ENCODE measurements at regions not wholly inside any gene's neighbourhood (a gene's known extent, or its start where the extent isn't known, plus 50 kb on each side); places are given as distances from the start of the nearest gene placed in this dataset.
"Not testable (repeated sequence)": the region's sequence is repeated elsewhere in the genome, so short reads cannot be mapped to it uniquely, and the experiment has no call there.

DNA sequence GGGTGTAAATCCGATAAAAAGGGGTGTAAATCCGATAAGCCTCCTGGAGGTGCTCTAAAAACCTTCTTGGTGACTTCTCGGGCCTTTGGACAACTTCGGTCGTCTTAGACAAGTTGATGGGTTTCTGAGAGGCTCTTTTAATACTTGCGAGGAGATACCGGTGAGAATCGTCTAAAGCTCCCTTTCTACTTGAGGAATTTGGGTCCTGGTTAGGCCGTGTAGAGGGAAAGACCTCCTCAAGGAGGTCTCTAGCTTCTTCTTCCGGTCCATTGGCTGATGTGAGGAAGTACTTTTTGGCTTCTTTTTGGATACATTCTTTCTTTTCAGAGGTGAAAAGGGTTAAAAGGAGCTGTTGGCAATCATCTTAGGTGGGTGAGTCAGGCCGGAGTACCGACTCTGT lies 128.5 kb downstream of the ART5 start:
- DNase-seq = not testable (repeated sequence)

DNA sequence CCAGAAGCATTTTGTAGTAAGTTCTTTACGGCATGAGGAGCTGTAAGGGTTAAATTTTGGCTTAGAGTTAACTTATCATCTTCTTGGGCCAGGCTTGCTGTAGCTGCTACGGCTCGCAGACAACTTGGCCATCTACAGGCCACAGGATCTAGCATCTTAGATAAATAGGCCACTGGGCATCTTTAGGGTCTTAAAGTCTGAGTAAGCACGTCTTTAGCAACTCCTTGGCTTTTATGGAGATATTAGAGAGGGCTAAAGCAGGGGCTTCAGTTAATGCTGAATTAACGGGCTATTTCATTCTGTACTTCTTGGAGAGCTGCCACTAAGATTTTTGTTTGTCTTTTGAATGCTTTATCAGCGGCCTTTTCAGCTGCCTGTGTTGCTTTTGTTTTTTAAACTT lies 129.0 kb downstream of the ART5 start:
- not testable (repeated sequence) for DNase-seq

- not testable (repeated sequence) for DNase-seq
These were observed 129.6 kb downstream of the ART5 start for GRCh38 chr11:3512133-3512703.

- not testable (repeated sequence) for DNase-seq
These were observed 130.2 kb downstream of the ART5 start for GRCh38 chr11:3511416-3512132.

DNA sequence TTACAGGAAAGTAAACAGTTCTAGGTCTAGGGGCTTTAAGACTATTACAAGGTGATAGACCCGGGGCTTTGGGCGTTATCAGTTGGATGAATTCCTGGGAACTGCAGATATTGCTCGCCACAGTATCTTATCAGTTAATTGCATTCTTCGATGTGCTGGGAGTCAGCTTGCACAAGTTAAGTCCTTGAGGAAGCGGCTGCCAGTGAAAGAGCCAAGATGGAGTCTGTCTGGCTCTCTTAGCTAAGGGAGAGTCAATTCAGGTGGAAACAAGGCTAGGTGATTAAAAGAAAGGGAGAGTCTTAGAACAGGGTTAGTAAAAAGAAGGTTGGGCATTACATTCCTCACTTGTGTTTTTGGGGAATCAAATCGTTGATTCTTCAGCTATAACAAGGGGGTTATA lies 130.6 kb upstream of the ZNF195 start:
- not testable (repeated sequence) for DNase-seq

DNA sequence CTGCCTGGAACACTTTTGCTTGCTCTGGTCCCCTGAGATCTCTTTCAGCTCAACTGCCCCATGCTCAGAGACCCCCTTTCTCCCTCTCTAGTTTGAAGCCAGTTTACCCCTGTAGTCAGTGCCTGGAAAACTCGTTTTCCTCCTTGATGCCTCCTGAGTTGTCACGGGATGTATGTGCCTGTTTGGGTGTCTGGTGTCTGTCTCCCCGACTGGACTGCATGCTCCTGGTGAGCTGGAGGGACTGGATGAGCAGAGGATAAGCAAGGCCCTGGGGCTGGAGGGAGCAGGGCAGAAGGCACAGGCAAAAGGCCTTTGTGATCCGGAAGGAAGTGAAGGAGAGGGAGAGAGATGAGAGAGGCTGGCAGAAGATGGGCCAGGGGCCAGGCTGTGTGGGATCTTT lies 120.3 kb upstream of the ZNF195 start:
- DNase-seq = not testable (repeated sequence)

DNA sequence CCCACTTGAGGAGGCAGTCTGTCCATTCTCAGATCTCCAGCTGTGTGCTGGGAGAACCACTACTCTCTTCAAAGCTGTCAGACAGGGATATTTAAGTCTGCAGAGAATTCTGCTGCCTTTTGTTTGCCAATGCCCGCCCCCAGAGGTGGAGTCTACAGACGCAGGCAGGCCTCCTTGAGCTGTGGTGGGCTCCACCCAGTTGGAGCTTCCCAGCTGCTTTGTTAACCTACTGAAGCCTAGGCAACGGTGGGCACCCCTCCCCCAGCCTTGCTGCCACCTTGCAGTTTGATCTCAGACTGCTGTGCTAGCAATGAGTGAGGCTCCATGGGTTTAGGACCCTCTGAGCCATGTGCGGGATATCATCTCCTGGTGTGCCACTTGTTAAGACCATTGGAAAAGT lies 119.4 kb upstream of the ZNF195 start:
- not testable (repeated sequence) for DNase-seq

- DNase-seq = not testable (repeated sequence)
These were observed 114.2 kb upstream of the ZNF195 start for GRCh38 chr11:3493152-3493551.

DNA sequence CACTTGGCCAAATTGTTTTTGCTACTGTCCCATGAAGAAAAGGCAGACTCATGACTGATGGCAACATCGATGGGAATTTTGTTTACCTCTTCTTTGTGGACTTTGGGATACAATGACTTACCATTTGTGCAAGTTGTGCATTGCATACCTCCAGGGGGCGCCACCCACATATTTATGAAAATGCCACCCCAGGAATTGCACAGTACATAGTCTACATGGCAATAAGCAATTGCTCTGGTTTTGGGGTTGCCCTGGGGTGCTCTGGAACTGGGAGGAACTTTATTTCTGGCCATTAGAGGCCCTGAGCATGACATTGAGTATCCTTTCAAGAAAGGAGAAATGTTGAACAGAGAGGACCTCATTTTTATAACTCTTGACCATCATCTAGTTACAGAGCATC lies 109.1 kb upstream of the ZNF195 start:
- DNase-seq = not testable (repeated sequence)

- not testable (repeated sequence) for DNase-seq
These were observed 106.8 kb upstream of the ZNF195 start for GRCh38 chr11:3485737-3486136.

GRCh38 chr11:3476937-3477885 lies 98.3 kb upstream of the ZNF195 start:
- not testable (repeated sequence) for DNase-seq

DNA sequence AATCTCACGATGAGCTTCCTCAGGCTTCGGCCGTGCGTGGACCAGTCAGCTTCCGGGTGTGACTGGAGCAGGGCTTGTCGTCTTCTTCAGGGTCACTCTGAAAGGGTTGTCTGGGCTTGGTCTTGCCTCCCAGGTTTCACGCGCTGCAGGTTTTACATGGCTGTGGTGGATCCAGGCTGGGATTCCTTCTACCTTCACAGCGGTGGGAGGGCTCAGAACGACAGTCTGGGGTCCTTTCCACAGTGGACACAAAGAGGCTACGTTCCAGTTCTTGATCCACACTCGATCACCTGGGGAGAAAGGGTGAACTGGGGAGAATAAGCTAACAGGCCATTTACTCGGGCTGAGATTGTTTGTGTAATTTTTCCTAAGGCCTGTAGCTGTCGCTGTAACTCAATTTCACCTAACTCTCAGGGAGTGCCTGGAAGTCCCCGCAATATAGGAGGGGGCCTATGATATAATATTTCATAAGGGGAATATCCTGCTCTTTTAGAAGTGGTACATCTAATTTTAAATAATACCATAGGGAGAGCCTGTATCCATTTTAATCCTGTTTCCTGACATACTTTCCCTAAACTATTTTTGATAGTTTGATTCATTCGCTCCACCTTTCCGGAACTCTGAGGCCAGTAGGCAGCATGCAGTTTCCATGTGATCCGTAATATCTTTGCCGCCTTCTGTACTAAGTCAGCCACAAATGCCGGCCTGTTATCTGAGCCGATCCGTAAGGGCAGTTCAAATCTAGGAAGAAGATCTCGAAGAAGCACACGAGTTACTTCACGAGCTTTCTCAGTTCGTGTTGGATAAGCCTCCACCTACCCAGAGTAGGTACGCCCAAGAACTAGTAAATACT lies 97.4 kb upstream of the ZNF195 start:
- not testable (repeated sequence) for DNase-seq

- not testable (repeated sequence) for DNase-seq
These were observed 90.0 kb upstream of the ZNF195 start for GRCh38 chr11:3468963-3469362.

GRCh38 chr11:3467599-3467998 lies 88.7 kb upstream of the ZNF195 start:
- DNase-seq = not testable (repeated sequence)

GRCh38 chr11:3455666-3456065 lies 76.7 kb upstream of the ZNF195 start:
- DNase-seq = not testable (repeated sequence)

GRCh38 chr11:3454844-3455243 lies 75.9 kb upstream of the ZNF195 start:
- not testable (repeated sequence) for DNase-seq

DNA sequence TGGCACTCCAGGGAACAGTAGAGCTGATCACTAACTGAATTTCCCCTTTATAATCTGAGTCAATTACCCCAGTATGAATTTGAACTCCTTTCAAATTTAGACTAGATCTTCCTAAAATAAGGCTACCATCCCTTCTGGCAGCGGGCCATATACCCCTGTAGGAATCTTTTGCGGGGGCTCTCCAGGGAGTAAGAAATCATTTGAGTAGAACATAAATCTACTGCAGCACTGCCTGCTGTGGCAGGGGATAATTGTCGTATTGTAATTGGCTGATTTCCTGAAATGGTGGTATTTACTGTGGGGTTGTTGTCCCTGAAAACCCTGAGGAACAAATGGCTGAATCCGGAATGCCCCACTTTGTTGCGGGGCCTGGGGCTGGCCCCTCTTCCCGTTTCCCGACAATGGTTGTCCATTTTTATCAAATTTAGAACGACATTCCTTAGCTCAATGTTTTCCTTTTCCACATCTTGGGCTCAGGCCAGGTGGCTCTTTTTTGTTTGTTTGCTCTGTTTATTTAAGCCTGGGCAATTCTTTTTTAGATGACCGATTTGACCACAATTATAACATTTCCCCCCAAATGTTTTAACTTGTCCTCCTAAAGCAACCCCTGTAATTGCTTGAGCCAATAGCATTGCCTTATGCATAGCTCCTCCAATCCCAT lies 74.8 kb upstream of the ZNF195 start:
- not testable (repeated sequence) for DNase-seq

DNA sequence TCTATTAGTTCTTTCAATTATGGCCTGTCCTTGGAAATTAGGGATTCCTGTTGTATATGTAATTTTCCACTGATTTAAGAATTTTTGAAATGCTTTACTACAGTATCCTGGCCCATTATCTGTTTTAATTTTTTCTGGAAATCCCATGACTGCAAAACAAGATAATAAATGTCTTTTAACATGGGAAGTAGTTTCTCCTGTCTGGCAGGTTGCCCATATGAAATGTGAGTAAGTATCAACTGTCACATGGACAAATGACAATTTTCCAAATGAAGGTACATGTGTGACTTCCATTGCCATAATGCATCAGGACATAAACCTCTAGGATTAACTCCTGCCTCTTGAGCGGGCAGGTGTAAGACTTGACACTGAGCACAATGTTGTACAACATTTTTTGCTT lies 71.9 kb upstream of the ZNF195 start:
- DNase-seq = not testable (repeated sequence)

DNA sequence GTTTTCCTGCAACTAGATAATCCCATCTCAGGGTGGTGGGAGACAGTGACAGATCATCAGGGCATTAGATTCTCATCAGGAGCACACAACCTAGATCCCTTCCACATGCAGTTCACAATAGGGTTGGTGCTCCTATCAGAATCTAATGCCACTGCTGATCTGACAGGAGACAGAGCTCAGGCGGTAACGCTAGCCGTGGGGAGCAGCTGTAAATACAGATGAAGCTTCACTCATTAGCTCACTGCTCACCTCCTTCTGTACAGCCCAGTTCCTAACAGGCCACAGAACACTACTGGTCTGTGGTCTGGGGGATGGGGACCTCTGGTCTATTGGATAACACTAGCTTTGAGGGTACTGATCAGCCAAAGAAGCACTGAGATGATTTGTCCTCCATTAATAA lies 66.6 kb upstream of the ZNF195 start:
- not testable (repeated sequence) for DNase-seq

GRCh38 chr11:3444420-3444744 lies 65.4 kb upstream of the ZNF195 start:
- not testable (repeated sequence) for DNase-seq

DNA sequence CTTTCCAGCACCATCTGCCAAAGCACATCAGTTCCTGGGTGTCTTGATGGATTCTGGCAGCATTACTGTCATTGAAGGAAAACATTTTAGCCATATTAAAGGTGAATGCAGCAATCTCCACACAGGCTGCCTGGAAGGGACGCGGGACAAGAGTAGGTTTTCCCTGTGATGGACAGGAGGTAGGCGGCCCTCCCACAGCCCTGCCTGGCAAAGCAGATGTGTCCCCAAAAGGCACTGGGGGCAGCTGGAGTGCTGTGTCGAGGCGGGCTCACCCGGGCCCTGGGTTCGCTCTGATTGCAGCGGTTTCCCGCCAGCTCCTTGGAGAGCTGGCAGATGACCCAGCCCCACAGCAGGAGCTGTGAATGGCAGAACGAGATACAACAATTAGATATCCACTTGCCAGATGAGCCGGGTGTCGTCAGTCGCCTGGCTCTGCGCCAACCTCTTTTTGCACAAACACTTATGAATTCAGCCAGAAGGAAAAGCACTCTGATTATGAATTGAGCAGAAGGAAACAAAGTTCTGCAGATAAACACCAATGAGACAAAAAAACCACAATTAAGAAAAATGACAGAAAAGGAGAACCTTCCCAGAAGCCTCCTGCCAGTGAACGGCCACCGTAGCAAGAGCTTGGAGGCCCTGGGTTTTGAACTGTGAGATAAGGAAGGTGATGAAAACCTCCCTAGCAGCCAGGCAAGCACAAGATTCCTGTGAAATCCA lies 64.9 kb upstream of the ZNF195 start:
- DNase-seq = peak; percentile 34
